ENCODE measurements at regions not wholly inside any gene's neighbourhood (a gene's known extent, or its start where the extent isn't known, plus 50 kb on each side); places are given as distances from the start of the nearest gene placed in this dataset.

- in situ Hi-C loops (cut with MboI) = no loop called here
- H3K36me3 ChIP-seq (ENCODE audit: control insufficient read depth in 2 of 2, insufficient read depth in 2 of 2, low read length in 1 of 2) = no peaks in the 10 kb centered on the region
- no peak for TF ChIP-seq ZBED1 (IDR thresholded peaks at IDR 0.05; ENCODE audit: borderline replicate concordance)
- TF ChIP-seq RFX5 (IDR thresholded peaks at IDR 0.05; ENCODE audit: low read depth, low read length) = no peak
- no peak for TF ChIP-seq RBBP5 (conservative IDR thresholded peaks at IDR 0.05)
- TF ChIP-seq NFYB (IDR thresholded peaks at IDR 0.05; ENCODE audit: insufficient read depth, low read depth, low read length) = no peak
- no peak overlapping the region for H3K4me3 ChIP-seq
- ChIA-PET CTCF (no interaction called here), POLR2A (no interaction called here), RAD21 (ENCODE audit: unreplicated experiment) (interaction anchor here (0.7 kb wide), 1 partner anchor 23 kb away, joined by 4 read pairs; no protein-coding TSS in a partner anchor), SMC1A (ENCODE audit: uncharacterized antibody, unreplicated experiment) (interaction anchor here (0.7 to 0.9 kb wide), 2 partner anchors 17 to 91 kb away, joined by 3 read pairs; no protein-coding TSS in a partner anchor)
- no peak overlapping the region for H2AFZ ChIP-seq (ENCODE audit: control insufficient read depth, low read depth, low read length)
- no peak for ATAC-seq
- H3K27ac ChIP-seq (ENCODE audit: control insufficient read depth, insufficient read depth) = no peak overlapping the region
- no peak for DNase-seq (ENCODE audit: low read depth, low spot score)
- intact Hi-C loops (cut with micrococcal nuclease; ENCODE audit: unreplicated experiment) = no loop called here
- H3K9me3 ChIP-seq (replicated peaks; ENCODE audit: control insufficient read depth, insufficient read depth, low read length) = no peaks in the 10 kb centered on the region
- peaks cover under 1% of the 10 kb centered on the region; the same call in 1 of the 2 replicates for H3K4me1 ChIP-seq (ENCODE audit: control insufficient read depth, insufficient read depth, low read length)
- H3K9ac ChIP-seq (ENCODE audit: control insufficient read depth, insufficient read depth, low read length) = no peak overlapping the region
- no peak overlapping the region for H3K4me2 ChIP-seq (ENCODE audit: control insufficient read depth, insufficient read depth)
- no peaks in the 10 kb centered on the region for H3K79me2 ChIP-seq (ENCODE audit: control insufficient read depth, insufficient read depth, low read length)
- H4K20me1 ChIP-seq (ENCODE audit: control insufficient read depth, insufficient read depth) = no peaks in the 10 kb centered on the region
- no peak for FAIRE-seq
- BruUV-seq (replicated peaks) = no TSS peak
- 61% methylated on average over 4 of the region's 4 CpGs for WGBS (ENCODE audit: insufficient coverage, insufficient replicate concordance, low lambda C conversion rate, missing lambda C conversion rate)
- peaks cover 0 to 1% of the 10 kb centered on the region in 2 experiments; a peak in 1 of 4 replicates for H3K27me3 ChIP-seq (replicated peaks in 1 of 2; ENCODE audit: control insufficient read depth in 2 of 2, insufficient read depth in 2 of 2, low read length in 1 of 2)
Measured at GRCh38 chr11:19351426-19351825, 110.7 kb upstream of the E2F8 start.

- intact Hi-C loops (cut with micrococcal nuclease; ENCODE audit: unreplicated experiment) (no loop called here), in situ Hi-C loops (cut with MboI) (no loop called here)
- H3K9ac ChIP-seq (ENCODE audit: control insufficient read depth, insufficient read depth, low read length) = no peak overlapping the region
- H3K27ac ChIP-seq (ENCODE audit: control insufficient read depth, insufficient read depth) = no peak overlapping the region
- no peaks in the 10 kb centered on the region for H4K20me1 ChIP-seq (ENCODE audit: control insufficient read depth, insufficient read depth)
- no peak for FAIRE-seq
- H3K36me3 ChIP-seq (ENCODE audit: control insufficient read depth in 2 of 2, insufficient read depth in 2 of 2, low read length in 1 of 2) = no peaks in the 10 kb centered on the region
- 72% methylated on average over 11 of the region's 11 CpGs for WGBS (ENCODE audit: insufficient coverage, insufficient replicate concordance, low lambda C conversion rate, missing lambda C conversion rate)
- H3K9me3 ChIP-seq (replicated peaks; ENCODE audit: control insufficient read depth, insufficient read depth, low read length) = no peaks in the 10 kb centered on the region
- no peaks in the 10 kb centered on the region for H3K79me2 ChIP-seq (ENCODE audit: control insufficient read depth, insufficient read depth, low read length)
- H3K4me1 ChIP-seq (ENCODE audit: control insufficient read depth, insufficient read depth, low read length) = peaks cover 14% of the 10 kb centered on the region
- H2AFZ ChIP-seq (ENCODE audit: control insufficient read depth, low read depth, low read length) = no peak overlapping the region
- ChIA-PET POLR2A (no interaction called here), RAD21 (ENCODE audit: unreplicated experiment) (no interaction called here), SMC1A (ENCODE audit: uncharacterized antibody, unreplicated experiment) (interaction anchor here (0.8 to 1.1 kb wide), 2 partner anchors 93 to 213 kb away, joined by 3 read pairs; no protein-coding TSS in a partner anchor), CTCF (interaction anchor here (0.7 kb wide), 1 partner anchor 24 kb away, joined by 5 read pairs; no protein-coding TSS in a partner anchor)
- H3K4me2 ChIP-seq (ENCODE audit: control insufficient read depth, insufficient read depth) = no peak overlapping the region
- ATAC-seq = no peak
- H3K4me3 ChIP-seq = no peak overlapping the region
- H3K27me3 ChIP-seq (replicated peaks in 1 of 2; ENCODE audit: control insufficient read depth in 2 of 2, insufficient read depth in 2 of 2, low read length in 1 of 2) = peaks cover 3 to 9% of the 10 kb centered on the region in 2 experiments; a peak in 3 of 4 replicates
- no peak for DNase-seq (ENCODE audit: low read depth, low spot score)
- no TSS peak for BruUV-seq (replicated peaks)
- TF ChIP-seq PRDM15 (CRISPR knock-in tag; IDR thresholded peaks at IDR 0.05) (no peak), PKNOX1 (IDR thresholded peaks at IDR 0.05) (no peak), EED (IDR thresholded peaks at IDR 0.05; ENCODE audit: low read depth) (no peak), EP300 (IDR thresholded peaks at IDR 0.05; ENCODE audit: borderline replicate concordance in 1 of 2, control insufficient read depth in 1 of 2, low read depth in 2 of 2, low read length in 2 of 2) (no peak), MEF2A (IDR thresholded peaks at IDR 0.05; ENCODE audit: insufficient read depth, low read depth, low read length) (no peak), CEBPB (IDR thresholded peaks at IDR 0.05; ENCODE audit: borderline replicate concordance in 1 of 2, low read depth in 2 of 2, low read length in 2 of 2) (no peak)
Measured at GRCh38 chr11:19350160-19350559, 109.4 kb upstream of the E2F8 start.

Measured in GM12878 (cell line).